CD4-positive, alpha-beta T cell (primary cell): ENCODE measurements at regions not wholly inside any gene's neighbourhood (a gene's known extent, or its start where the extent isn't known, plus 50 kb on each side); places are given as distances from the start of the nearest gene placed in this dataset.

Experiments used
- ATAC-seq: fragments of 200-7000 bp; cut with Tn5 transposase; one replicate; pipeline ENCODE4 v1.10.0; 2022; ENCODE audit warnings: mild to moderate bottlenecking; ENCODE audit not compliant: poor library complexity
- CTCF ChIA-PET: fragments of 350-600 bp; sonication (Branson Sonifier 250); formaldehyde crosslinking; loops from one replicate; lab custom pipeline; 2021; ENCODE audit warnings: antibody characterized with exemption, inconsistent platforms; lab: Charles Lee
- POLR2A ChIA-PET: fragments of 350-600 bp; sonication (Branson Sonifier 250); formaldehyde crosslinking; loops from one replicate; lab custom pipeline; 2021; ENCODE audit warnings: antibody characterized with exemption, inconsistent platforms; lab: Charles Lee
- DNase-seq, 14 experiments: peaks; one replicate each; pipeline ENCODE4 v3.0.0-alpha.2; 2013 to 2020; ENCODE audit warnings: mixed read lengths in 2 of 14
- H3K27ac ChIP-seq, 2 donors: one replicate each; pipeline versions ENCODE4 v1.5.1 to v1.7.0; 2013; ENCODE audit warnings: low read length in 2 of 2, low read depth in 1 of 2, mild to moderate bottlenecking in 1 of 2
- H3K27me3 ChIP-seq, 2 experiments: 1 replicate in 1 of 2; 2 replicates in 1 of 2; pipeline versions ENCODE4 v1.6.1 to v1.7.0; 2013; ENCODE audit warnings: low read length in 2 of 2, control low read depth in 1 of 2, mild to moderate bottlenecking in 1 of 2, moderate library complexity in 1 of 2; ENCODE audit not compliant: insufficient read depth in 2 of 2, control insufficient read depth in 1 of 2
- H3K36me3 ChIP-seq: one replicate; pipeline ENCODE4 v1.6.1; 2013; ENCODE audit warnings: low read length, control low read depth; ENCODE audit not compliant: insufficient read depth
- H3K4me1 ChIP-seq: one replicate; pipeline ENCODE4 v1.6.1; 2013; ENCODE audit warnings: low read length, control low read depth; ENCODE audit not compliant: insufficient read depth
- H3K4me3 ChIP-seq: one replicate; pipeline ENCODE4 v1.5.1; 2013; ENCODE audit warnings: mild to moderate bottlenecking, low read length, moderate library complexity
- H3K9me3 ChIP-seq, 2 experiments: 1 replicate in 1 of 2; 2 replicates in 1 of 2; pipeline versions ENCODE4 v1.6.1 to v1.7.0; 2013; ENCODE audit warnings: low read length in 2 of 2, mild to moderate bottlenecking in 2 of 2, control low read depth in 1 of 2, moderate library complexity in 1 of 2; ENCODE audit not compliant: control insufficient read depth in 1 of 2, insufficient read depth in 1 of 2
- H3K27ac Mint-ChIP-seq: one replicate; pipeline ENCODE4 v1.8.0; 2020; ENCODE audit warnings: mixed read lengths
- H3K27me3 Mint-ChIP-seq: one replicate; pipeline ENCODE4 v1.8.0; 2021; ENCODE audit warnings: mixed read lengths
- H3K36me3 Mint-ChIP-seq: one replicate; pipeline ENCODE4 v1.8.0; 2021; ENCODE audit warnings: low read depth, mixed read lengths
- H3K4me1 Mint-ChIP-seq: one replicate; pipeline ENCODE4 v1.8.0; 2021; ENCODE audit warnings: low read depth, mixed read lengths
- H3K4me3 Mint-ChIP-seq: one replicate; pipeline ENCODE4 v1.8.0; 2020; ENCODE audit warnings: mild to moderate bottlenecking, mixed read lengths
- H3K9me3 Mint-ChIP-seq: one replicate; pipeline ENCODE4 v1.8.0; 2020; ENCODE audit warnings: mixed read lengths
- intact Hi-C, 2 experiments: fragments of 100-400 bp; cut with DNase I in 1 of 2; cut with micrococcal nuclease in 1 of 2; formaldehyde crosslinking; loops; one replicate each; pipeline versions ENCODE4 v1.15.1 to v1.9.0; 2023 to 2025; cut with DNase I, micrococcal nuclease
- TF ChIP-seq, protein P1 (sequence below): fragments of 200-600 bp; IDR thresholded peaks from one replicate; pipeline ENCODE4 v1.8.0; 2022; ENCODE audit warnings: antibody characterized with exemption, mild to moderate bottlenecking

DNA sequence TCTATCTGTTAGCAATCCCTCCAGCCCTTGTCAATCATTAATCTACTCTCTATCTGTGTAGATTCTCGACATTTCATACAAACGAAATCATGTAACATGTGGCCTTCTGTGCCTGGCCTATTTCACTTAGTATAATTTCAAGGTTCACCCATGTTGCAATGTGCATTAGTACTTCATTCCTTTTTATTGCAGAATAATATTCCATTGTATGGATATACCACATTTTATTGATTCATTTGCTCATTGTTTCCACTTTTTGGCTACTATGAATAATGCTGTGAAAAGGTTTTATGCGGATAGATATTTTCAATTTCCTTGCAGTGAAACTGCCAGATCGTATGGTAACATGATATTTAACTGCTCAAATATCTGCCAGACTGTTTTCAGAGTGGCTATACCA lies 100.1 kb downstream of the MIAT start:
- H3K27ac Mint-ChIP-seq, result no peak overlapping the region
- POLR2A ChIA-PET, result no interaction called here
- intact Hi-C loops, result loop anchor here (2.0 to 10.0 kb wide), 2 partner anchors 79 to 1047 kb away; partner anchors contain the start of gene MN1 (in 1 of the 2)

DNA sequence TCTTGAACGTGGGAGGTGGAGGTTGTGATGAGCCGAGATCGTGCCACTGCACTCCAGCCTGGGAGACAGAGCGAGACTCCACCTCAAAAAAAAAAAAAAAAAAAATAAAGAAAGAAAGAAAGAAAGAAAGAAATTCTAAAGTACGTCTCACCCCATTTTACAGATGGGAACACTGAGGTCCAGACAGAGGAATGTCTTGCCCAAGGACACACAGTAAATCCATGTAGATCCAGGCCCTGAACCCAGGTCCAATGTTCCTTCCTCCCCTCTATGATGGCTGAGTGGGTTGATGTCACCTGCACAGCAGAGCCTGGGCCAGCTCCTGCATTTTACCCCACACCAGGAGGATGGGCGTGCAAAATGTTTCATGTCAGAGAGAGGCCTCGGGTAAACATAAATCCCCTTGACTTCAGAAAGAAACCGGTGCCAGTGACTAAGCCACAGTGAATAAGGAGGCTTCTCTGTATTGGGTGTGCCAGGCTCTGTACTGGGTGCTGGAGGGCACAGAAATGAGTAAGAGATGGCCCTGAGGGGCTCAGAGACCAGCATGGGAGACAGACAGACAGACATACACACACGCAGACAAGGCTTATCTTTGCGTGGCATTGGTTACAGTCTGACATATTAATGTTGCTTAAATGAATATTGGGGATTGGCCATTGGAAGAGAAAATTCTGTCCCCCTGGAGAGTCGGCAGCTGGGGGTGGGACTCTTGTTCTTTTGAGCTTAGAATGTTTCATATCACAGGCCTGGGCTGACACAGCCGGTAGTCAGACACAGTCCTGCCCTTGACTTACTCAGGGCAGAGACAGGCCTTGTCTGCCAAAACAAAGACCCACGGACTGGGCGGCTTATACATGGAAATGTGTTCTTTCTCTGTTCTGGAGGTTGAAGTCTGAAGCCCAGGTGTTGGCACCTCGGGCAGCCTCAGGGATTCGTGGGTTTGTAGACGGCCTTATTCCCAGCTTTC lies 105.4 kb downstream of the MIAT start:
- no peak overlapping the region for H3K27ac Mint-ChIP-seq
- no peaks in the 10 kb centered on the region for H3K9me3 Mint-ChIP-seq

More for the DNA sequence above, 100.1 kb downstream of the MIAT start:
- CTCF ChIA-PET, result no interaction called here
- Mint-ChIP-seq H3K9me3 (no peaks in the 10 kb centered on the region), H3K36me3 (peaks cover 38% of the 10 kb centered on the region), H3K4me3 (no peak overlapping the region), H3K27me3 (no peaks in the 10 kb centered on the region), H3K4me1 (peaks cover 18% of the 10 kb centered on the region)
- H3K27ac ChIP-seq, result no peak overlapping the region
- no peaks in the 10 kb centered on the region for H3K27me3 ChIP-seq
- DNase-seq (no peak), ATAC-seq (no peak)
- peaks cover 0 to 11% of the 10 kb centered on the region in 2 experiments for H3K9me3 ChIP-seq
- H3K36me3 ChIP-seq, result peaks cover 10% of the 10 kb centered on the region
- no peak overlapping the region for H3K4me3 ChIP-seq
- TF ChIP-seq, protein P1, sequence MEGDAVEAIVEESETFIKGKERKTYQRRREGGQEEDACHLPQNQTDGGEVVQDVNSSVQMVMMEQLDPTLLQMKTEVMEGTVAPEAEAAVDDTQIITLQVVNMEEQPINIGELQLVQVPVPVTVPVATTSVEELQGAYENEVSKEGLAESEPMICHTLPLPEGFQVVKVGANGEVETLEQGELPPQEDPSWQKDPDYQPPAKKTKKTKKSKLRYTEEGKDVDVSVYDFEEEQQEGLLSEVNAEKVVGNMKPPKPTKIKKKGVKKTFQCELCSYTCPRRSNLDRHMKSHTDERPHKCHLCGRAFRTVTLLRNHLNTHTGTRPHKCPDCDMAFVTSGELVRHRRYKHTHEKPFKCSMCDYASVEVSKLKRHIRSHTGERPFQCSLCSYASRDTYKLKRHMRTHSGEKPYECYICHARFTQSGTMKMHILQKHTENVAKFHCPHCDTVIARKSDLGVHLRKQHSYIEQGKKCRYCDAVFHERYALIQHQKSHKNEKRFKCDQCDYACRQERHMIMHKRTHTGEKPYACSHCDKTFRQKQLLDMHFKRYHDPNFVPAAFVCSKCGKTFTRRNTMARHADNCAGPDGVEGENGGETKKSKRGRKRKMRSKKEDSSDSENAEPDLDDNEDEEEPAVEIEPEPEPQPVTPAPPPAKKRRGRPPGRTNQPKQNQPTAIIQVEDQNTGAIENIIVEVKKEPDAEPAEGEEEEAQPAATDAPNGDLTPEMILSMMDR, result no peak
- H3K4me1 ChIP-seq, result no peaks in the 10 kb centered on the region

DNA sequence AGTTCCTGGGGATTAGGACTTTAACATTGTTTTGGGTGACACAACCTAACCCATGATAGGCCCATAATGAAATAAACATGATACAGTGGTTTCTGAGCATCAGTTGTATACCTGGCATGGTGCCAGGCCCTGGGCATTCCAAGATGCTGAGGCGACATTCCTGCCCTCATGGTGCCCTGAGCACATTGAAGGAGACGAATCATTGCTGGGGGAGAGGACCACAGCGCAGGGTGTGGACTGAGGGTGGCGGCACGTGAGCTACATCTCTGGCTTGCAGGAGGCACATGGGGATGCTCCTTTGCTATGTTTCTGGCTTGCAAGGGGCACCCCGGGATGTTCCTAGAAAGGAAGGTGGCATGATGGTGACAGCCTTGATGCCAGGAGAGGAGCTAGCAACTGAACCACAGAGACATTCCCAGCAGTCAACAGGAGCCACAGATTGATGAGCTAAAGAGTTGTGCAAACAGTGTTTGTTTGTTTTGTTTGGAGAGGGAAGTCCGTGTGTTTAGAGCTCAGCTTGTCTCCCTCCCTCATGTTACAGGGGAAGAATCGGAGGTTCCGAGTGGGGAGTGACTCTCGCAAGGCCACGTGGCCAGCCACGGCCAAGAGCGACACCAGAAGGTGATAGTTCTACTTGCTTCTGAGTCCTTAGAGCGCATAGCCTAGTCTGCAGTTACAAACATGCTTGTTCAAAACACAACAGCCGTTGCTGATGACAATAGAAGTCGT lies 106.4 kb downstream of the MIAT start:
- H3K36me3 Mint-ChIP-seq, result peaks cover 63% of the 10 kb centered on the region
- H3K4me3 Mint-ChIP-seq, result no peak overlapping the region
- POLR2A ChIA-PET, result no interaction called here

More for the DNA sequence above, 105.4 kb downstream of the MIAT start:
- H3K4me1 ChIP-seq, result no peaks in the 10 kb centered on the region
- H3K4me3 Mint-ChIP-seq, result no peak overlapping the region
- H3K27me3 Mint-ChIP-seq, result no peaks in the 10 kb centered on the region
- H3K4me3 ChIP-seq, result no peak overlapping the region
- H3K4me1 Mint-ChIP-seq, result peaks cover 6% of the 10 kb centered on the region
- POLR2A ChIA-PET, result no interaction called here
- H3K27ac ChIP-seq, result no peak overlapping the region
- no peaks in the 10 kb centered on the region for H3K27me3 ChIP-seq
- peaks cover 23% of the 10 kb centered on the region for H3K36me3 ChIP-seq
- intact Hi-C loops, result no loop called here
- H3K9me3 ChIP-seq, result peaks cover 0 to 3% of the 10 kb centered on the region in 2 experiments
- ATAC-seq, result no peak
- CTCF ChIA-PET, result no interaction called here
- peaks cover 55% of the 10 kb centered on the region for H3K36me3 Mint-ChIP-seq
- TF ChIP-seq, protein P1, result no peak
- no peak for DNase-seq

More for the DNA sequence above, 106.4 kb downstream of the MIAT start:
- no peaks in the 10 kb centered on the region for H3K4me1 ChIP-seq
- Mint-ChIP-seq H3K4me1 (peaks cover 6% of the 10 kb centered on the region), H3K27me3 (no peaks in the 10 kb centered on the region), H3K27ac (no peak overlapping the region), H3K9me3 (no peaks in the 10 kb centered on the region)
- peaks cover 23% of the 10 kb centered on the region for H3K36me3 ChIP-seq
- intact Hi-C loops, result no loop called here
- DNase-seq, result no peak
- no peak overlapping the region for H3K27ac ChIP-seq
- H3K27me3 ChIP-seq, result no peaks in the 10 kb centered on the region
- no peak overlapping the region for H3K4me3 ChIP-seq
- CTCF ChIA-PET, result no interaction called here
- peaks cover 0 to 3% of the 10 kb centered on the region in 2 experiments for H3K9me3 ChIP-seq
- no peak for ATAC-seq
- TF ChIP-seq, protein P1, result no peak
